Stomach (tissue), 4 donors: ENCODE measurements at regions not wholly inside any gene's neighbourhood (a gene's known extent, or its start where the extent isn't known, plus 50 kb on each side); places are given as distances from the start of the nearest gene placed in this dataset.

ENCODE experiments used
- EP300 ChIP-seq: sonication (generic); formaldehyde crosslinking; IDR thresholded peaks from one replicate; pipeline ENCODE4 v1.6.1; 2017; ENCODE audit warnings: antibody characterized with exemption
- POLR2AphosphoS5 ChIP-seq, 3 donors: sonication (generic); formaldehyde crosslinking; IDR thresholded peaks; one replicate each; pipeline ENCODE4 v1.6.1; 2016; ENCODE audit warnings: antibody characterized with exemption in 3 of 3
- TF ChIP-seq, protein P1 (sequence below), 7 experiments: fragments of 450-650 bp in 4 of 7; fragments of 200-600 bp in 3 of 7; sonication (generic) in 3 of 7; IDR thresholded peaks; one replicate each; pipeline ENCODE4 v1.5.1; 2016 to 2019; ENCODE audit warnings: antibody characterized with exemption in 7 of 7, control low read depth in 2 of 7, mild to moderate bottlenecking in 1 of 7

DNA sequence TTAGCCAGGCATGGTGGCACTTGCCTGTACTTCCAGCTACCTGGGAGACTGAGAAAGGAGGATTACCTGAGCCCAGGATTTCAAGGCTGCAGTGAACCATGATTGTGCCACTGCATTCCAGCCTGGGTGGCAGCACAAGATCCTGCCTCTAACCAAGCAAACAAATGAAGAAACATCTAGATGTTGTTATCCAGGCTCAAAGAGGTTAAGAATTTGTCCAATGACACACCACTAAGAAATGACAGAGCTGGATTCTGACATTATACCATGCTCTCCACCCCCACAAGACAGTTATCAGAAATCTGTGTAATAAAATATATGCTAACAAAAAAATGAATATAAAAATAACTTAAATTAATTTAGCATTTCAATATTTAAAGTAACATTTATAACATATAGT, 925.5 kb upstream of the SLC35B3 start:
- TF ChIP-seq, protein P1, sequence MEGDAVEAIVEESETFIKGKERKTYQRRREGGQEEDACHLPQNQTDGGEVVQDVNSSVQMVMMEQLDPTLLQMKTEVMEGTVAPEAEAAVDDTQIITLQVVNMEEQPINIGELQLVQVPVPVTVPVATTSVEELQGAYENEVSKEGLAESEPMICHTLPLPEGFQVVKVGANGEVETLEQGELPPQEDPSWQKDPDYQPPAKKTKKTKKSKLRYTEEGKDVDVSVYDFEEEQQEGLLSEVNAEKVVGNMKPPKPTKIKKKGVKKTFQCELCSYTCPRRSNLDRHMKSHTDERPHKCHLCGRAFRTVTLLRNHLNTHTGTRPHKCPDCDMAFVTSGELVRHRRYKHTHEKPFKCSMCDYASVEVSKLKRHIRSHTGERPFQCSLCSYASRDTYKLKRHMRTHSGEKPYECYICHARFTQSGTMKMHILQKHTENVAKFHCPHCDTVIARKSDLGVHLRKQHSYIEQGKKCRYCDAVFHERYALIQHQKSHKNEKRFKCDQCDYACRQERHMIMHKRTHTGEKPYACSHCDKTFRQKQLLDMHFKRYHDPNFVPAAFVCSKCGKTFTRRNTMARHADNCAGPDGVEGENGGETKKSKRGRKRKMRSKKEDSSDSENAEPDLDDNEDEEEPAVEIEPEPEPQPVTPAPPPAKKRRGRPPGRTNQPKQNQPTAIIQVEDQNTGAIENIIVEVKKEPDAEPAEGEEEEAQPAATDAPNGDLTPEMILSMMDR (IDR thresholded peaks at IDR 0.05) = no peak
- TF ChIP-seq POLR2AphosphoS5 (IDR thresholded peaks at IDR 0.05) (no peak), EP300 (no peak)
